GM21529 (cell line): ENCODE measurements at regions not wholly inside any gene's neighbourhood (a gene's known extent, or its start where the extent isn't known, plus 50 kb on each side); places are given as distances from the start of the nearest gene placed in this dataset.

Source experiments
- ATAC-seq: cut with Tn5 transposase; IDR thresholded peaks from one replicate; pipeline ENCODE4 v1.9.1; 2021; ENCODE audit not compliant: unreplicated experiment

- ATAC-seq: no peak
Observed at GRCh38 chr10:14468023-14468441, 137.3 kb upstream of the FRMD4A start.

- ATAC-seq: no peak
Observed at GRCh38 chr10:14466257-14466656, 135.5 kb upstream of the FRMD4A start.

GRCh38 chr10:14460447-14460846 is 129.7 kb upstream of the FRMD4A start:
- no peak for ATAC-seq

GRCh38 chr10:14459665-14460064 is 128.9 kb upstream of the FRMD4A start:
- ATAC-seq: no peak

- peak; percentile 5 for ATAC-seq
Observed at GRCh38 chr10:14456870-14457266, 126.1 kb upstream of the FRMD4A start.

GRCh38 chr10:14456218-14456869 is 125.6 kb upstream of the FRMD4A start:
- ATAC-seq: peak; percentile 59

GRCh38 chr10:14454629-14455028 is 123.9 kb upstream of the FRMD4A start:
- no peak for ATAC-seq

- no peak for ATAC-seq
Observed at GRCh38 chr10:14454206-14454605, 123.5 kb upstream of the FRMD4A start.

- ATAC-seq: no peak
Observed at GRCh38 chr10:14453593-14453992, 122.9 kb upstream of the FRMD4A start.

- no peak for ATAC-seq
Observed at GRCh38 chr10:14451341-14451740, 120.6 kb upstream of the FRMD4A start.

- ATAC-seq: no peak
Observed at GRCh38 chr10:14450041-14450491, 119.3 kb upstream of the FRMD4A start.

GRCh38 chr10:14449293-14449815 is 118.6 kb upstream of the FRMD4A start:
- no peak for ATAC-seq

GRCh38 chr10:14448197-14448990 is 117.7 kb upstream of the FRMD4A start:
- no peak for ATAC-seq

- no peak for ATAC-seq
Observed at GRCh38 chr10:14447094-14447839, 116.5 kb upstream of the FRMD4A start.

GRCh38 chr10:14439451-14440259 is 108.9 kb upstream of the FRMD4A start:
- ATAC-seq: no peak

- ATAC-seq: no peak
Observed at GRCh38 chr10:14438576-14438975, 107.9 kb upstream of the FRMD4A start.

GRCh38 chr10:14438057-14438456 is 107.3 kb upstream of the FRMD4A start:
- ATAC-seq: no peak

GRCh38 chr10:14435976-14436632 is 105.4 kb upstream of the FRMD4A start:
- ATAC-seq: no peak

GRCh38 chr10:14433147-14433546 is 102.4 kb upstream of the FRMD4A start:
- ATAC-seq: no peak

GRCh38 chr10:14431868-14432267 is 101.1 kb upstream of the FRMD4A start:
- no peak for ATAC-seq
